Thoracic aorta (tissue), 2 donors: ENCODE measurements at regions not wholly inside any gene's neighbourhood (a gene's known extent, or its start where the extent isn't known, plus 50 kb on each side); places are given as distances from the start of the nearest gene placed in this dataset.
A peak's percentile ranks its signal among the peaks of the same experiment; 100 is the strongest.

Experiments used
- ATAC-seq: fragments of 150-250 bp; one replicate; pipeline ENCODE4 v1.8.0; 2017; ENCODE audit warnings: low read depth; ENCODE audit not compliant: insufficient number of reproducible peaks, low FRiP score
- DNase-seq: peaks from one replicate; pipeline ENCODE4 v3.0.0-alpha.2; 2020; ENCODE audit warnings: low spot score
- H3K27ac ChIP-seq, 2 donors: fragments of 200-600 bp; sonication (generic); 1 replicate in 1 of 2; 2 replicates in 1 of 2; pipeline ENCODE4 v1.5.1; 2016; ENCODE audit warnings: mild to moderate bottlenecking in 2 of 2, moderate library complexity in 2 of 2
- H3K27me3 ChIP-seq: fragments of 200-600 bp; sonication (generic); replicated peaks from 2 replicates; pipeline ENCODE4 v1.6.0; 2016; ENCODE audit warnings: mild to moderate bottlenecking; ENCODE audit not compliant: insufficient read depth
- H3K36me3 ChIP-seq: fragments of 200-600 bp; sonication (generic); one replicate; pipeline ENCODE4 v1.5.1; 2016
- H3K4me1 ChIP-seq, 2 donors: fragments of 200-600 bp; sonication (generic); 1 replicate in 1 of 2; 2 replicates in 1 of 2; pipeline versions ENCODE4 v1.5.1 to v1.6.0; 2016; ENCODE audit warnings: low read depth in 2 of 2, mild to moderate bottlenecking in 1 of 2; ENCODE audit not compliant: control insufficient read depth in 1 of 2
- H3K4me3 ChIP-seq: fragments of 200-600 bp; sonication (generic); 2 replicates; pipeline ENCODE4 v1.5.1; 2016; ENCODE audit warnings: mild to moderate bottlenecking
- H3K9me3 ChIP-seq: fragments of 200-600 bp; sonication (generic); 2 replicates; pipeline ENCODE4 v1.5.1; 2016
- CTCF ChIP-seq: fragments of 200-600 bp; sonication (generic); IDR thresholded peaks from one replicate; pipeline ENCODE4 v1.5.1; 2019; ENCODE audit warnings: antibody characterized with exemption

GRCh38 chr11:13169709-13170108 lies 107.9 kb upstream of the BMAL1 start:
- no peak overlapping the region for H3K27ac ChIP-seq
- H3K4me3 ChIP-seq, result no peak overlapping the region
- DNase-seq (no peak), ATAC-seq (no peak)
- no peaks in the 10 kb centered on the region for H3K27me3 ChIP-seq
- no peaks in the 10 kb centered on the region for H3K9me3 ChIP-seq
- H3K36me3 ChIP-seq, result no peaks in the 10 kb centered on the region
- H3K4me1 ChIP-seq, result no peaks in the 10 kb centered on the region
- no peak for TF ChIP-seq CTCF

DNA sequence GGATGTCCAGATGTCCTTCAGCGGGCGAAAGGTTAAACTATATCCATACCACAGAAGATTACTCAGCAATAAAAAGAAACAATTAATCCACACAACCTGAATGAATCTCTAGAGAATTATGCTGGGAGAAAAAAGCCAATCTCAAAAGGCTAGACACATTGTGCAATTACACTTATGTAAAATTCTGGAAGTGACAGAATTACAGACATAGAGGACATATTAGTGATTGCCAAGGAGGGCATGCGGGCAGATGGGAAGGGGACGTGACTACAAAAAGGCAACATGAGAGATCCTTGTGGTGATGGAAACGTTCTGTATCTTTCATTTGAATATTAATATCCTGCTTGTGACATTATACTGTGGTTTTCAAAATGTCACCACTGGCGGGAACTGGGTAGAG lies 103.5 kb upstream of the BMAL1 start:
- Histone ChIP-seq H3K27ac (no peak overlapping the region), H3K4me1 (no peaks in the 10 kb centered on the region), H3K9me3 (no peaks in the 10 kb centered on the region), H3K4me3 (no peak overlapping the region), H3K36me3 (no peaks in the 10 kb centered on the region), H3K27me3 (no peaks in the 10 kb centered on the region)
- ATAC-seq, result no peak
- no peak for DNase-seq
- no peak for TF ChIP-seq CTCF

GRCh38 chr11:13183094-13183825 lies 94.3 kb upstream of the BMAL1 start:
- Histone ChIP-seq H3K36me3 (no peaks in the 10 kb centered on the region), H3K4me3 (peak overlapping the region; percentile 58), H3K27ac (no peak overlapping the region), H3K9me3 (peaks cover 3% of the 10 kb centered on the region), H3K27me3 (no peaks in the 10 kb centered on the region), H3K4me1 (peaks cover 5 to 6% of the 10 kb centered on the region in 2 donors)
- DNase-seq (no peak), ATAC-seq (no peak)
- TF ChIP-seq CTCF, result peak; percentile 19

- Histone ChIP-seq H3K27me3 (no peaks in the 10 kb centered on the region), H3K27ac (no peak overlapping the region), H3K4me3 (no peak overlapping the region), H3K4me1 (peaks cover 5 to 6% of the 10 kb centered on the region in 2 donors), H3K36me3 (no peaks in the 10 kb centered on the region), H3K9me3 (peaks cover 7% of the 10 kb centered on the region)
- DNase-seq (no peak), ATAC-seq (no peak)
- TF ChIP-seq CTCF, result no peak
Measured at GRCh38 chr11:13183826-13184196, 93.8 kb upstream of the BMAL1 start.

GRCh38 chr11:13184295-13184794 lies 93.2 kb upstream of the BMAL1 start:
- H3K9me3 ChIP-seq, result peaks cover 7% of the 10 kb centered on the region
- DNase-seq (no peak), ATAC-seq (no peak)
- H3K36me3 ChIP-seq, result no peaks in the 10 kb centered on the region
- H3K4me3 ChIP-seq, result no peak overlapping the region
- H3K4me1 ChIP-seq, result peaks cover 5 to 6% of the 10 kb centered on the region in 2 donors
- TF ChIP-seq CTCF, result no peak
- no peaks in the 10 kb centered on the region for H3K27me3 ChIP-seq
- H3K27ac ChIP-seq, result no peak overlapping the region
